SU-DHL-6 (cell line): ENCODE measurements at regions not wholly inside any gene's neighbourhood (a gene's known extent, or its start where the extent isn't known, plus 50 kb on each side); places are given as distances from the start of the nearest gene placed in this dataset.

Experiments
- CTCF ChIP-seq: fragments of 200-600 bp; sonication (generic); IDR thresholded peaks from one replicate; pipeline ENCODE4 v1.5.1; 2017; ENCODE audit warnings: antibody characterized with exemption, mild to moderate bottlenecking, low read length, moderate library complexity; ENCODE audit not compliant: insufficient read depth, poor library complexity, severe bottlenecking
- EZH2phosphoT487 ChIP-seq: fragments of 200-600 bp; sonication (generic), shearing (Covaris generic); conservative IDR thresholded peaks from 2 replicates; pipeline ENCODE4 v1.6.1; 2018; ENCODE audit warnings: mild to moderate bottlenecking, antibody characterized with exemption, low read length, moderate library complexity, mixed read lengths

GRCh38 chr2:9778012-9778411, 65.3 kb upstream of the TAF1B start:
- TF ChIP-seq CTCF (peak; percentile 23), EZH2phosphoT487 (no peak)
